Stimulated activated CD4-positive, alpha-beta T cell treated with anti-CD3 and anti-CD28 coated beads, Interleukin-12 subunit alpha, Interleukin-12 subunit beta, amount 100 ng/mL, for 48 hours (primary cell): ENCODE measurements at regions not wholly inside any gene's neighbourhood (a gene's known extent, or its start where the extent isn't known, plus 50 kb on each side); places are given as distances from the start of the nearest gene placed in this dataset.

Experiments used
- DNase-seq, 3 donors: peaks; one replicate each; pipeline ENCODE4 v3.0.0-alpha.2; 2020; ENCODE audit warnings: low read depth in 2 of 3, low spot score in 1 of 3

DNA sequence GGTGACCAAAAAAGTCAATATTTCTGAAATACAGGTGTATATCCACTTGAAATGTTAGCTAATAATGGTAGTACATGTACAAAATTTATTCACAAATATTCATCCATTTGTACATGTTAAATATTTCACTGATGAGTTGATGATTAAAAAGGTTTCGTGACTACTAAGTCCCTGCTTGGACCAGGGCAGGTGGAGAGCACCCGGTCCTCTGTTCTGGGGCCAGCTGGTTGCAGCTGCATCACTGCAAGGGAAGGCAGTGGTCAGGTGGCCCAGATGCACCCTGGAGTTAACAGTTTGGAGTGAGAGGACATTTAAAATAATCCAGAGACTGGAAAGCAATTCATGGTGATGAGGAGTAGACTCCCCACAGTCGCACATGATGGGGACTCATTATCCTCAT is 141.2 kb downstream of the ZBTB18 start:
- no peak for DNase-seq

DNA sequence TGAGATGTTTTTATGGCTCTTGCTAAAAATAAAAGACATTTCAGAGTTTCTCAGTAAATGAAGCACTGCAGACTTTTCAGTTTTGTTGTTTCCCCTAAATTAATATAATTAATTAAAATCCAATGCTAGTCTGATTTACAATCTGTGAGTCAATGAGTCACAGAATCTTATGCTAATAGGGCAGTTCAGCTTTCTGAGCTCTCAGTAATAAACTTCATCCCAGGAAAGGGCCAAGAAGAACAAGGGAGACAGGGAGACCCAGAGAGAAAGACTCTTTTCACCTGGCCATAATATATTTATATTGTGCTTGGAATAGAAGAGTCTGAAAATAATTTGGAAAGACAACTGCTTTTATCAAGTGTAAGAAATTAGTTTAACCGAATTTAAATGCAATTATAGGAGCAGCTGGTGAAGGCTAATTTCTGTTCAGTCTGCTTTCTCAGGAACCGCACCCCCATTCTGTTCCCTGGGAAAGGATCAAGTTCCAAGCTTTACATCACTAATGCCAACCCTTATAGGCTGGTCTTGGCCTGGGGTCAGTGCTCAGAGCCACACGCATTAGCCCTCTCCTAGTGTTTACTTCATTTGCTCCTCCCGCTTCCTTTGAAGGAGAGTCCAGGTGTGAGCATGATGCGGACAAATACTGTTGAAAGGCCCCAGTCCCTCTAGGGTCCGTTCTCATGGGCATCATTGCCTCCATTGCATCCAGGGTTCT is 145.6 kb downstream of the ZBTB18 start:
- DNase-seq, result no peak

DNA sequence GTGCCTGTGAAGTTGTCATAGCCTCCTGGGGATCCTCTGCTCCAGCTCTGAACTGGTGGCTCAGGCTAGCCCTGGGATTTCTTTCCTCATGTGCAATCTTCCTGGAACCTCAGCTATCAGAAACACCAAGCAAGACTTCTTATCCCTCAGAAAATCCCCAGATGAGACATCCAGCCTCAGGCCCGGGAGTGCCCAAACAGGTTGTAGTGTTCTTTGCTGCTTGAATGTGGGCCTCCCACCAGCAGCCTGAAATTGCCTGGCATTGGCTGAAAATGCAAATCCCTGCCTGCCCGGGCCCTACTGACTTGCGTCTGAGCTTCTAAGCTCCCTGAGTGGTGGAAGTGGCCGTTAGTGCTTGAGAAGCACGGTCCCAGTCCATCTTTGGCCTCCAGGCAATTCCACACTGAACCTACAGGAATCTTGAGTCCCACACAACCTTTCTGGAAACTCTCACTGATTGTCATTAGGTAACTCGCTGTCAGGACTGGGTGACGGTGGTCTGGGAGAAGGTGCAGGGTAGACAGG is 146.8 kb downstream of the ZBTB18 start:
- DNase-seq, result no peak

DNA sequence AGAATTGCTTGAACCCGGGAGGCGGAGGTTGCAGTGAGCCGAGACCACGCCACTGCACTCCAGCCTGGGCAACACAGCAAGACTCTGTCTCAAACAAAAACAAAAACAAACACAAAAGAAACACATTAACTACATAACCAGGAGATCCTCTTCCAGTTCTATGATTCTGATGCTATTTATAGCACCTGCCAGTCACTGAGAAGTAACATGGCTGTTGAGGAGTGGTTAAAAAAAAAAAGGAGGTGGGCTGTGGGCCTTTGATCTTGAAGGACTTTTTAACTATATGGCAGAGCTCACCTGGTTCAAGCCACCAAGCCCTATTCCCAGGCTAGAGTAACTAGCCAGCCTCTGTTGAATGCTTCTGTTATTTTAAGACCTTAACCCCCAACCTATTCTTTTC is 148.8 kb downstream of the ZBTB18 start:
- no peak for DNase-seq

DNA sequence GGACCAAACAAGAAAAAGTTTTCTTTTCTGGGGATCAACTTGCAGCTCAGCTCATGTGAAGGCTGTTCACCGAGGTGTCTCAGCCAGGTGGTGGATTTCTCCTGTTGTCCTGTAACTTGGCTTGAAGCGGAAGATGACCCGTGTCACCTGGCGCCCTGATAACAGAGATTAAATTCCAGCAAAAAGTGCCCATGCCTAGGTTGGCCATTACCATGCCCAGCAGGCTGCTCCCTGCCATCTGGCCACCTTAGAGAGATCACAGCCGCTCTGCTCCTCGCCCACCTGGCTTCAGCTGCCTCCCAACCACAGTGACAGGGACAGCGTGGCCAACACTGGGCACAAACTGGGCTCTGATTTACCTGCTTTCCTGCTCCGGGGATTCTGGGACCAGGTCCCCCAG is 149.5 kb downstream of the ZBTB18 start:
- DNase-seq, result no peak

DNA sequence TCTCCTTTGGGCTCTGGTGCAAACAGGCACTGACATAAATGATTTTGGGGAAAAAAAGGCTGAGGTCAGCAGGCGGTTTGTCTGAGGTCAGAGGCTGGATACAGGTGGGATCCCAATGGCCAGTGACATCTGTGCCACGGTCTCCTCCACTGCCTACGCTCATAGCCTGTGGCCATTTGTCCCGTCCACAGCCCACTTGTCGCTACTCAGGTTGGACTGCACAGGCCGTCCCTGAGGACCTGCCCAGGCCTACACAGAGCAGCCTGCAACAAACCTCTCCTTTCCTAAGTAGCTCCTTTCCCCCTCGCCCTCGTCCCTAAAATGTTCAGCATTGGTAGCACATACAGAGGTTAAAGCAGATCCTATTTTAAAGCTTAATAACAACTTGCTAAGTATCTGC is 150.7 kb downstream of the ZBTB18 start:
- DNase-seq, result no peak

DNA sequence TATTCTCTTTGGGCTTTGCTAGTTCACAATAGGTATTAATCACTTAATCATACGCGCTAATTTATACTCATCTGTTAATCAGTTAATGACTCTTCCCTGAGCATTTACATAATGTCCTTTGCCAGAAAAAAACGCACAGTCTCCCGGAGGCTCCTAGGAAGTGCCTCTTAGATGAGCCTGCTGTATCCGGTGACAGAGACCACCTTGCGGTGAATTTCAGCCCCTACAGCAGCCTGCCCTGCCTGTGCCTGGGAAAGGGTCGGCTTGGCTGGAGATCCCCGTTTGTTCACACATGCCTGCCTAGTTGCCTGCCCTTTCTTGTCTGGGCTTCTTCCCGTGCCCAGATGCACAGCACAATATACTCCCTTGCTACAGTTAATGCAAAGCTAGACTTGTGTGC is 152.9 kb downstream of the ZBTB18 start:
- no peak for DNase-seq

DNA sequence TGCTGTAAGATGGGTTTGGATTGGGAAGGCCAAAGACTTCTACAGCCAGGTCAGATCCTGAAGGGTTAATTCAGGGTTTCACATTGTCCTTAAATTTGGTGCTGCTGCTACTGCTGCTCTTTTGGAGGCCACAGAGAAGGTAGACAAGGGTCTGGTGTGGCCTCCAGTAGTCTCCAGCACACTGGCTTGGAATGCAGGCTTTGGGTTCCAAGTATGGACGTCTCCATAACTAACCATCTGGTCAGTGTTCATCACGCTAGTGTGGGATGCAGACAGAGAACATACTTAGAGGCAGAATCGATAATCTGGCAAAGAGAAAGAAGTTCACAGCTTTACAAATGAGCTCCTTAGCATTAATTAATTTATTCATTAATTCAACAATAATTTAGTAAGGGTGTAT is 154.1 kb downstream of the ZBTB18 start:
- DNase-seq, result no peak

DNA sequence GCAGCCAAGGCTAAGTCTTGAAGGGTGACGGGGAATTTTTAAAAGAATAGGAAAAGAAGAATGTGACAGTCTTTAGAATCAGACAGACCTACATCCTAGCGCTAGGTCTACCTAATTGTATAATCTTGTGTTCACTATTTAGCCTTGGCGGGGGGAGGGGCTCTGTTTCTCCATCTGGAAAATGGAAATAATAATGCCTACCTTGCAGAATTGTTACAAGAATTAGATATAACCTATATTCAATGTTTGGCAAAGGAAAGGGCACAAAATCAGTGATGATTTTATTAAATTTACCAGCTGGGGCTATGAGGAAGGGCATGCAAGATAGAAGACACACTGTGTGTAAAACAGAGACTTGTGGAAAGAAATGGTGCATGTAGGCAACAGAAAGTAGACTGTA is 154.8 kb downstream of the ZBTB18 start:
- no peak for DNase-seq

DNA sequence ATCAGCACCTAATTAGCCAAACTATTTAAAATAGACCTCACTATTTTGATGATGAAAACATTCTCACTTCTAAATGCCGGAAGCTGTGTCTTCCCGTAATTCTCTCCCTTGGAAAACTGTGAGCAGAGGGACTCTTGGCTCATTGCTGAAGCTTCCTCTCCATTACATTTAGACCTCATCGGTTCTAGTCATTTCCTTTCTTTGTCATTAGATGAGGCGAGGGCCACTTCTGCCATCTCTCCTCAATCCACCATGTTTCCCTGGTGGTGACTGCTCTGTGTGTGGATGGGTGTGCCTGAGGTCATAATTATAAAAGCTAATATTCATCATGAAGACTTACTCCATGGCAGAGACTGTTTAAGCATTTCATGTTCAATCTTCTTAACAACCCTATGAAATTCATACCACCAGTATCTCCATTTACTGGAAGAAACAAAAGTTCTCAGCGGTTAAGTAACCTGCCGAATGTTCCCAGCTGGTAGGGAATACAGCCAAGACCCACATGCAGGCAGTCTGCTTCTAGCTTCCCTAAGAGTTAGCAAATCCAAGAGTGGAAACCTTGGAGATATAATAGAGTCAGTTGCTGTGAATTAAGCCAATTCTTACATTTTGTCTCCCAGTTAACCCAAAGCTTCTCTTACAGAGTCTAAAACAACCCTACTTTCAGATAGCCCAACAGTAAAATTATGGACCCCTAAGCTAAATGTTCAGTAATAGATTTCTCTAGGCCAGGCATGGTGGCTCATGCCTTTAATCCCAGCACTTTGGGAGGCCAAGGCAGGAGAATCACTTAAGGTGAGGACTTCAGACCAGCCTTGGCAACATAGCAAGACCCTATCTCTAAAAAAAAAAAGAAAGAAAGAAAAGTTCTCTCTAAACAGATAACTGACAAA is 156.2 kb downstream of the ZBTB18 start:
- DNase-seq, result no peak

DNA sequence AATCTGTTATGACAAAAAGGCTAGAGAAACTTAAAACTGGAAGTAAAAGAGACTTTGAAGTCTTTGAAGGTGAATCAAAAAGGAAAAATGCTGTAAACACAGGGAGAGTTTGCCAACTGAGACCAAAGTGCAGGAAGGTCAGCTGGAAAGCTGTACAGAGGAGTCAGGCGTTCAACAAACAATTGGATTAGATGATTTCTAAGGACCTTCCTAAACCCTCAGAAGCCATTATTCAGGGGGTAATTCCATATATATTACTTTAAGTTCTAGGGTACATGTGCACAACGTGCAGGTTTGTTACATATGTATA is 156.8 kb downstream of the ZBTB18 start:
- no peak for DNase-seq

DNA sequence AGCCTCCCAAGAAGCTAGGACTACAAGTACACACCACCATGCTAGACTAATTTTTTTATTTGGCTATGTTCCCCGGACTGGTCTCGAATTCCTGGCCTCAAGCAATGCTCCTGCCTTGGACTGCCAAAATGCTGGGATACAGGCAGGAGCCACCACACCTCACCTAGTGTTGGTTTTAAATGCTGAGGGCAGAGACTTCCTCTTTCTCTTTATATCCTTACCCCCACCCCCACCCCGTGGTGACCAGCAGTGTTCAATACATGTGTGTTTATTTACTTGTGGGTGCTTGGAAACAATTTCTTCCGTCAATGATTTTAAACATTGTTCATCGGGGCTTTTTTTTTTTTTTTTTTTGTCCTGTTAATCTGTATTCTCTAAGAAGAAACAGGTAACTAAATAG is 158.9 kb downstream of the ZBTB18 start:
- DNase-seq, result no peak

DNA sequence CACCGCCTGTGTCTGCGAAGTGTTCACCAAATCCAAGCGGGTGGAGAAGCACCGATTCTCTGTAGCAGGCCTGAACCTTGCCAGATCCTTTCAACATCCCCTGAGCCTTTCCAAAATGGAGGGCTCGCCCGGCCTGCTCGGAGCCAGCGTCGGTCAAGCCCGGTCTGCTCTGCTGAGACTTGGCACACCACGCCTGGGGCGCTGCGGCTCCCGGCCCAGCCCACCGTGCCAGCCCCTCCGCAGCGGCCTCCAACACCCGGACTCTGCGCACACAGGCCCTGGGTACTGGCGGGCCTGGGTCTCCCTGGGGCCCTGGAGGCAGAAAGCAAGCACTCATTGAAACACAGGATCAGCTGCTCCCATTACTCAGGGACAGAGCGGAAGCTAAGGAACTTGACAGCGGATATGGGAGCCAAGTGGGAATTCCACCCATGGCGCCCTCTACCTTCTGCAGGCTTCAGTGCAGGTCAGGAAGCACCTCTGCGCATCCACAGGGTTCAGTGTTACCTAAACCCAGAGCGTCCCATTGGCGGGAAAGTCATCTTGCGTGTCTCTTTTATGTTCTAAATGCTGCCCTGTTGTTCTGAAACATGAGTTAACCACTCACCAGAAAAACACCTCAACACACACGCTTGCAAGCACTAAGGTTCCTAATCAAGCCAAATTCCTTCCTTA is 159.9 kb downstream of the ZBTB18 start:
- DNase-seq, result no peak

DNA sequence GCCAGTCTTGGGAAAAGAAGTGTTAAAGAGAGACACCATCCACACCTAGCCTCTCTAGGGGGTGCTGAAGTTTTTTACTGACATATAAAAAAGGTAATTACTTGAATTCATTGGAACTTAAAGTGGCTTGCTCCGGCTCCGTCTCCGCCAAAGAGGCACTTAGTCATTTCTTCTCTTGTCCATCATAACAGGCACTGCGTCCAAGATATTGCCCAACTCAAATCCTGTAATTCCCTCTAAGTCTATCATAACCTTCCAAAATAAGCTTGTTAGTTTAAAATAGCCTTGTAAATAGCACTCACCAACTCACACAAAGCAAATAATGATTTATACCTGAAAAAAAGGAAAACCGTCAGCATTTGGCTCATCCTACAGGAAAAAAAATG is 160.5 kb downstream of the ZBTB18 start:
- no peak for DNase-seq

DNA sequence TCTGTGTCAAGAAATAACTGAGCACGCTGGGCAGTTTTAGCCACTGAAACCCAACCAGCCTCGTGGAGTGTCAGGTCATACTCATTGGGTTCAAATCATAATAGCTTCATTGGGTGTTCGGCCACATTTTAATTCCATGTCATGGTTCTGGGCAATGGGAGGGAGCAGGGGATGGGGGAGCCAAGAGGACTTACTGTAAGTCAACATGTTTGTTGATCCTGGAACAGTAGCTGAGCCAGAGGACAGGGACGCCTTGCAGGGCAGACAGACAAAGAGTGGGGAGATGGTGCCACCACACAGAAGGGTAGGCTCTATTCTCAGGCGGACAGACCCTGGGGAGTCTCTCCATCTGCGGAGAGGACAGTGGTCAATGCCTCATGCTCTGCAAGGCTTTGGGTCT is 161.1 kb downstream of the ZBTB18 start:
- DNase-seq, result no peak

DNA sequence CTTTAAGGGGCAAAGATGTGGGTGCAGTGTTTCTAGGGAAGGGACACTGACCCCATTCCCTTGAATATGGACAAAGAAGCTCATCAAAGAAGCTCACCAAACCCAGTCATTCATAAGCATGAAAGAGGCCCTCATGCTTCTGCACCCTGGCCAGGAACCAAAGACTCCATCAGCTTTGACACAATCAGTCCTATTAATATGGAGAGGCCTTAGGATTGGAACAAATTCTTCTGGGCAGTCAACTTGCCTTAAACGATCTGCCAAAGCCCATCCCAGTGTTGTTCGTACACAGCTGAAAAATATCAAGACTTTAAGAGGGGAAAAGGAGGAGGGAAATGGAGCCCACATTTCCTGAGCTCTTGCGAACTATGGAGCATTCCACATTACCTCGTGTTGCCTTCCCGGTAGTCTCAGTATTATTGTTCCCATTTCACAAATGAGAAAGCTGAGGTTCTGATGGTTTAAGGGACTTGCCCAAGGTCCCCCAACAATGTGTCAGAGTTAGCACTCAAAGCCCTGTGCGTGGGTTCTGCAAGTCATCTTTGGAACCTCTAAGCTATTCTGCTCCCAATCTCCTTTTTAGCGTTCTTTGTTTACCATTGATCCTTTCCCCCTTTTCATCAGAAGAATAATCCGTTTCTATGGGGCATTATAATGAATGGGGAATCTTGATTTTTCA is 161.9 kb downstream of the ZBTB18 start:
- DNase-seq, result no peak

DNA sequence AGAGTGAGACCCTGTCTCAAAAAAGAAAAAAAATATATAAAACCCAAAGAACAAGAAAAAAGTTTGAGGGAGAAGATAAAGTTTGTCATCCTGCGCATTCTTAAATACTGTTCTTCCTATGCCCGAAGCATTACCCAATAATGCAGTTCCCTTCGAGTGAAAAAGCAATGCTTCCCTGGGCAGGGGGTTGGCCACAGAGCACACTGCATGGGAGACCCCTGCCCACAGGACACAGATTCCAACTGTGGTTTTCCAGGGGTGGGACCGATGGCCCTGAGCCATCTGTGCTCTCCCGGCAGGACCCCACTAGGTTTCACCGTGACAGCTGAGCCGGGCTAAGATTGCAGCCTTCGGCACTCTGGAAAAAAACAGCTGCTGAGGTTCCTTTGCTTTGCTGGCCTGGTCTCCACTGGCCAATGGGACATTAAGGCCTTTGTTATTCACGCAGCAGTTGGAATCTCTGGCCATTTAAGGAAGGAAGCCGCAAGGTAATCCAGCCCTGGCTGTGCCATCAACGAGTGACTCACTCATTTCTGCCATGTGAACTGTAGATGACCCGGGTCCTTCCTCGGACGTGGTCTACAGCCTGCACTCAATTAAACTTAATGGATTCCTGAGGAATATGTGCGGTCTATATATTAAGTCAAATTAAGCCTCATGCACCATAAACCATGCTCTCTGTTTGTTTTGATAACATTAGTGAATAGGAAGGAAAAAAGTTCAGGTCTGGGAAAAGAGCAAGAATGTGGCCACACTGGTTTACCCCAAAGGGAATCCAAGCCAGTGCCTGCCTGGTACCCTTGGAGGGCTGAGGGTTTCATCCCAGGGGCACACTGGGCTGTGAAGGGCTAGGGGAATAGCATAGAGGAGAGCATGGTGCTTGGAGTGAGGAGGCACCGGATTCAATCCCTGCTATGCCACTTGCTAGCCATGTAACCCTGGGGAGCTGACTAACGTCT is 163.2 kb downstream of the ZBTB18 start:
- DNase-seq, result no peak

DNA sequence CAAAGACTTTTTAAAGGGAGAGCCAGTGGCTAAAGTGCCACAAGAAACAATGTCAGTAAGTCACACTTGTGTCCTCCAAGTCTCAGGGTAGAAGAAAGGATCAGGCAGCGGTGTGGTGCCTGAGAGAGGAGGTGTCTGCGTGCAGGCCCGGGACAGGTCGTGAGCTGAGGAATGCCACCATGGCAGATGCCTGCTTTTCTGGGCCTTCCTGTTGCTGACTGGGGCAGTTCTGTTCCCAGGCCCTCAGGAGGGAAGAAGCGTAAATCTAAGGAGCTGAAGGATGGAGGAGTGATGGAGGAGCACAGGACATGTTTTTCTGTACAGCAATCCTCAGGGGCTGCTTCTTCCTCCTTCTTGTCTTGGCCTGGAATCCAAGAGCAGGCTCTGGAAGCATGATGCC is 165.8 kb downstream of the ZBTB18 start:
- no peak for DNase-seq

DNA sequence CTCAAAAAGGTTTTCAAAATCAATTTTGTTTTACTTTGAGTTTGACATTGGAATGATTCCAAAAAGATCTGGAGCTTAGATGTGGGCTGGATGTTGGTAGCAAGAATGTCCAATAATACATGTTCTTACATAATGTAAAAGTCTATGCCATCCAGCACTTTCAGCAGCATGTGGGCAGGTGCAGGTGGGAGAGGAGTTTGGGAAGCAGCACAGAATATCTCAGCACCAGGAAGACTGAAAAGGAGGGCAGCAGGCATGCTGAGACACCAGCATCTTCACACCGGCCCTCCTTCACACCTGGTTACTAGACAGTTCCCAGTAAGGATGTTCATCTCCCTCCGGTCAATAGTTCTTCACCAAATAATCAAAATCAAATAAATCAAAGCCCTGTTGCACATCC is 166.6 kb downstream of the ZBTB18 start:
- no peak for DNase-seq

DNA sequence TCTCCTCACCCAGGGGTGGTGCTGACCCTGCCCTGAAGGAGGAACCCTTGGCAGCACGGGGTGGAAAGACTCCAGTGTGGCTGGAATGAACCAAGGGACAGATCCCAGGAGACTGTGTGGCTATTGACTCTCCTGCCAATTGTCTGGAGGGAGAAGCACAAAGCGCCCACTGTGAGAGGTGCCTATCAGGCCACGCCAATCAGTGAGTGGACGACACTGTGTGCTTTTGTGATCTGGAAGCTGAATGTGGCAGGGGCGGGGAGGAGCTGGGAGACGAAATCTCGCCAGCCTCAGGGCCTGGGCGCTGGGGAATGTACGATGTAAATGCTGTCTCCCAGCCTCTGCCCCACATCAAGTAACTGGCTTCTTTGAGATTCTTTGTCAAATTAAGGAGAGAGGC is 167.1 kb downstream of the ZBTB18 start:
- no peak for DNase-seq
